HepG2 (cell line): ENCODE measurements at regions not wholly inside any gene's neighbourhood (a gene's known extent, or its start where the extent isn't known, plus 50 kb on each side); places are given as distances from the start of the nearest gene placed in this dataset.

Source experiments
- ATAC-seq: fragments of 200-7000 bp; cut with Tn5 transposase; 3 replicates; pipeline ENCODE4 v1.9.1; 2020; ENCODE audit warnings: mild to moderate bottlenecking, moderate library complexity
- BruUV-seq: library from RNA; stranded (reverse); fragments of 400-500 nt; replicated peaks from 2 replicates; lab custom pipeline; 2021; lab: Mats Ljungman, UMichigan
- CTCF ChIA-PET: fragments of 300-600 bp; formaldehyde crosslinking; extraction: SDS; loops from one replicate; lab custom pipeline; 2021; ENCODE audit warnings: low total read pairs, inconsistent platforms, low intra/inter-chr PET ratio; lab: Yijun Ruan, JAX
- POLR2A ChIA-PET: fragments of 350-600 bp; sonication (Branson Sonifier 250); formaldehyde crosslinking; loops from one replicate; lab custom pipeline; 2020; ENCODE audit warnings: antibody characterized with exemption, inconsistent platforms; lab: Yijun Ruan, JAX
- DNase-seq: peaks from one replicate; pipeline ENCODE4 v3.0.0-alpha.2; 2015; ENCODE audit warnings: low spot score
- FAIRE-seq: peaks from 3 replicates; lab custom pipeline; 2011; peaks lifted over from hg19 to GRCh38; lab: Jason Lieb, UNC
- H2AFZ ChIP-seq: one replicate; pipeline ENCODE4 v1.6.1; 2011; ENCODE audit warnings: low read length, inconsistent platforms
- H3K27ac ChIP-seq: fragments of 300-600 bp; 3 replicates; pipeline ENCODE4 v1.8.0; 2011; ENCODE audit warnings: mixed run types, mild to moderate bottlenecking, mixed read lengths, low read length, inconsistent platforms; ENCODE audit not compliant: insufficient read depth; ENCODE audit errors: extremely low read length
- H3K27me3 ChIP-seq, 2 experiments: fragments of 200-600 bp in 1 of 2; 2 replicates in 1 of 2; 3 replicates in 1 of 2; pipeline versions ENCODE4 v1.6.0 to v1.8.0; 2011; ENCODE audit warnings: low read length in 2 of 2, mild to moderate bottlenecking in 2 of 2, moderate library complexity in 2 of 2, inconsistent platforms in 1 of 2; ENCODE audit not compliant: insufficient read depth in 2 of 2, control insufficient read depth in 1 of 2
- H3K36me3 ChIP-seq, 2 experiments: fragments of 200-600 bp in 1 of 2; replicated peaks in 1 of 2; 2 replicates in 1 of 2; 3 replicates in 1 of 2; pipeline versions ENCODE4 v1.5.1 to v1.8.0; 2011; ENCODE audit warnings: low read length in 2 of 2, inconsistent platforms in 1 of 2; ENCODE audit not compliant: insufficient read depth in 2 of 2, control insufficient read depth in 1 of 2
- H3K4me1 ChIP-seq: 2 replicates; pipeline ENCODE4 v1.5.1; 2012; ENCODE audit warnings: low read length, inconsistent platforms; ENCODE audit not compliant: insufficient read depth
- H3K4me2 ChIP-seq: 2 replicates; pipeline ENCODE4 v1.6.0; 2011; ENCODE audit warnings: low read depth, low read length, inconsistent platforms
- H3K4me3 ChIP-seq, 3 experiments: fragments of 200-600 bp in 1 of 3; sonication (generic), shearing (Covaris generic) in 1 of 3; replicated peaks in 1 of 3; 2 replicates each; pipeline ENCODE4 v1.5.1; 2011 to 2016; ENCODE audit warnings: low read length in 3 of 3, inconsistent platforms in 2 of 3, low read depth in 2 of 3, mild to moderate bottlenecking in 2 of 3, control low read depth in 1 of 3, mixed read lengths in 1 of 3; ENCODE audit not compliant: insufficient read depth in 1 of 3
- H3K79me2 ChIP-seq: one replicate; pipeline ENCODE4 v1.6.1; 2011; ENCODE audit warnings: low read length, inconsistent platforms; ENCODE audit not compliant: insufficient read depth
- H3K9ac ChIP-seq: 2 replicates; pipeline ENCODE4 v1.6.0; 2011; ENCODE audit warnings: mild to moderate bottlenecking, low read depth, low read length, inconsistent platforms; ENCODE audit not compliant: insufficient read depth
- H3K9me3 ChIP-seq: 2 replicates; pipeline ENCODE4 v1.5.1; 2012; ENCODE audit warnings: mild to moderate bottlenecking, low read length
- H4K20me1 ChIP-seq: 2 replicates; pipeline ENCODE4 v1.6.0; 2011; ENCODE audit warnings: inconsistent platforms, mild to moderate bottlenecking, low read length, moderate library complexity; ENCODE audit not compliant: insufficient read depth
- ELF4 ChIP-seq: sonication (generic); formaldehyde crosslinking; IDR thresholded peaks from 2 replicates; pipeline ENCODE4 v1.5.0; 2020; ENCODE audit warnings: missing genetic modification reagents, mild to moderate bottlenecking, moderate library complexity, borderline replicate concordance
- FOSL1 ChIP-seq: sonication (generic); formaldehyde crosslinking; IDR thresholded peaks from 2 replicates; pipeline ENCODE4 v1.9.0; 2021; ENCODE audit warnings: missing genetic modification reagents, borderline replicate concordance
- ISL2 ChIP-seq: sonication (generic); formaldehyde crosslinking; IDR thresholded peaks from 2 replicates; pipeline ENCODE4 v1.5.0; 2020; ENCODE audit warnings: missing genetic modification reagents
- KDM3A ChIP-seq: IDR thresholded peaks from 2 replicates; pipeline ENCODE4 v1.6.1; 2018; ENCODE audit warnings: low read depth, missing compliant biosample characterization
- MTA1 ChIP-seq: sonication (generic); formaldehyde crosslinking; IDR thresholded peaks from 2 replicates; pipeline ENCODE4 v1.4.0; 2020; ENCODE audit warnings: missing genetic modification reagents, mild to moderate bottlenecking, borderline replicate concordance
- MTF2 ChIP-seq: sonication (generic); formaldehyde crosslinking; IDR thresholded peaks from 2 replicates; pipeline ENCODE4 v1.5.0; 2020; ENCODE audit warnings: missing genetic modification reagents, borderline replicate concordance
- NFE2L1 ChIP-seq: sonication (generic); formaldehyde crosslinking; IDR thresholded peaks from 2 replicates; pipeline ENCODE4 v1.4.0; 2020; ENCODE audit warnings: missing genetic modification reagents, mild to moderate bottlenecking, borderline replicate concordance
- PAF1 ChIP-seq: IDR thresholded peaks from 2 replicates; pipeline ENCODE4 v1.6.1; 2016; ENCODE audit warnings: missing genetic modification reagents, missing compliant biosample characterization
- PAWR ChIP-seq: sonication (generic); formaldehyde crosslinking; IDR thresholded peaks from 2 replicates; pipeline ENCODE4 v1.4.0; 2020; ENCODE audit warnings: missing genetic modification reagents, mild to moderate bottlenecking, borderline replicate concordance
- RAD51 ChIP-seq: fragments of 450-650 bp; IDR thresholded peaks from 2 replicates; pipeline ENCODE4 v1.6.1; 2016; ENCODE audit warnings: borderline replicate concordance
- REL ChIP-seq: sonication (generic); formaldehyde crosslinking; conservative IDR thresholded peaks from 2 replicates; pipeline ENCODE4 v1.8.0; 2022; ENCODE audit warnings: mild to moderate bottlenecking, missing genetic modification reagents, moderate library complexity
- ZMYM4 ChIP-seq: sonication (generic); formaldehyde crosslinking; IDR thresholded peaks from 2 replicates; pipeline ENCODE4 v1.8.1; 2023; ENCODE audit warnings: mild to moderate bottlenecking, missing genetic modification reagents
- ZNF577 ChIP-seq: sonication (generic); formaldehyde crosslinking; IDR thresholded peaks from 2 replicates; pipeline ENCODE4 v1.4.0; 2020; ENCODE audit warnings: mild to moderate bottlenecking, low read depth, missing genetic modification reagents, borderline replicate concordance
- ZNF724P ChIP-seq: sonication (generic); formaldehyde crosslinking; IDR thresholded peaks from 2 replicates; pipeline ENCODE4 v1.8.0; 2022; ENCODE audit warnings: missing genetic modification reagents, borderline replicate concordance
- ZSCAN21 ChIP-seq: sonication (generic); formaldehyde crosslinking; IDR thresholded peaks from 2 replicates; pipeline ENCODE4 v1.8.0; 2022; ENCODE audit warnings: mild to moderate bottlenecking, missing genetic modification reagents, moderate library complexity, borderline replicate concordance
- WGBS: methylation state at CpG from one replicate; pipeline ENCODE4 v1.1.6; 2017; ENCODE audit warnings: low lambda C conversion rate; 5-methylcytosine and 5-hydroxymethylcytosine counted together
- in situ Hi-C: cut with HindIII; loops from 2 replicates; pipeline ENCODE4 v1.10.0; 2017; ENCODE audit warnings: low pct_unique_long_range_greater_than_20kb; ENCODE audit not compliant: extremely low pct_ligation_motif_present
- intact Hi-C: fragments of 100-400 bp; cut with micrococcal nuclease; formaldehyde crosslinking; loops from one replicate; pipeline ENCODE4 v1.10.0; 2022; ENCODE audit not compliant: unreplicated experiment
- TF ChIP-seq, protein P1 (sequence below): sonication (generic); formaldehyde crosslinking; IDR thresholded peaks from 2 replicates; pipeline ENCODE4 v1.5.0; 2020; ENCODE audit warnings: mild to moderate bottlenecking, missing genetic modification reagents, borderline replicate concordance
- TF ChIP-seq, protein P2 (sequence below): sonication (generic); formaldehyde crosslinking; IDR thresholded peaks from 2 replicates; pipeline ENCODE4 v1.4.0; 2020; ENCODE audit warnings: mild to moderate bottlenecking, low read depth, missing genetic modification reagents
- TF ChIP-seq, protein P3 (sequence below): IDR thresholded peaks from 2 replicates; pipeline ENCODE4 v1.6.1; 2018; ENCODE audit warnings: missing genetic modification reagents, mild to moderate bottlenecking, missing compliant biosample characterization
- TF ChIP-seq, protein P4 (sequence below): sonication (generic); formaldehyde crosslinking; conservative IDR thresholded peaks from 2 replicates; pipeline ENCODE4 v1.8.1; 2023; ENCODE audit warnings: missing genetic modification reagents

DNA sequence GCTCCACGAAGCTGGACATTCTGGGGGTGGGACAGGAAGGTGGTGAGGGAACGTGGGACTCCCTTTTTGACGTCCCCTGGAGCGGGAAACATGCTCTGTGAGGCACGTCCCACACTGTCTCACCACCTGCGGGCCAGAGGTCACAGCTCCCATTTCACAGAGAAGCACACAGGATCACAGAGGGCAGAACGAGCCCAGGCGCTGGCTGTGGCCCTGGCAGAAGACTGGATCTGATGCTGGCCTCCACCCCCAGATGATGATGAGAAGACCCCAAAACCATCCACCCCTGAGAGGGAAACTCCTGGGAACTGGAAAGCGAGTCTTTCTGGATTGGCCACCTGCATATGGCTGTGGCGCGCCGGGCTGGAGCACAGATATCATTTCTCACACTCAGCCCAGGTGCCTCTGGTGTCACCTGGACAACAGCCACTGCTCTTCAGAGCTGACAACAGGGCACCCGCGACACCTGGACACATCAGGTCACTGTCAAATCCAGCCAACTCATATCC, 216.2 kb downstream of the TUBA3C start:
- no peak for TF ChIP-seq ISL2
- no peak for TF ChIP-seq ZNF724P (CRISPR knock-in tag)
- TF ChIP-seq KDM3A (CRISPR knock-in tag) = no peak
- TF ChIP-seq, protein P1, sequence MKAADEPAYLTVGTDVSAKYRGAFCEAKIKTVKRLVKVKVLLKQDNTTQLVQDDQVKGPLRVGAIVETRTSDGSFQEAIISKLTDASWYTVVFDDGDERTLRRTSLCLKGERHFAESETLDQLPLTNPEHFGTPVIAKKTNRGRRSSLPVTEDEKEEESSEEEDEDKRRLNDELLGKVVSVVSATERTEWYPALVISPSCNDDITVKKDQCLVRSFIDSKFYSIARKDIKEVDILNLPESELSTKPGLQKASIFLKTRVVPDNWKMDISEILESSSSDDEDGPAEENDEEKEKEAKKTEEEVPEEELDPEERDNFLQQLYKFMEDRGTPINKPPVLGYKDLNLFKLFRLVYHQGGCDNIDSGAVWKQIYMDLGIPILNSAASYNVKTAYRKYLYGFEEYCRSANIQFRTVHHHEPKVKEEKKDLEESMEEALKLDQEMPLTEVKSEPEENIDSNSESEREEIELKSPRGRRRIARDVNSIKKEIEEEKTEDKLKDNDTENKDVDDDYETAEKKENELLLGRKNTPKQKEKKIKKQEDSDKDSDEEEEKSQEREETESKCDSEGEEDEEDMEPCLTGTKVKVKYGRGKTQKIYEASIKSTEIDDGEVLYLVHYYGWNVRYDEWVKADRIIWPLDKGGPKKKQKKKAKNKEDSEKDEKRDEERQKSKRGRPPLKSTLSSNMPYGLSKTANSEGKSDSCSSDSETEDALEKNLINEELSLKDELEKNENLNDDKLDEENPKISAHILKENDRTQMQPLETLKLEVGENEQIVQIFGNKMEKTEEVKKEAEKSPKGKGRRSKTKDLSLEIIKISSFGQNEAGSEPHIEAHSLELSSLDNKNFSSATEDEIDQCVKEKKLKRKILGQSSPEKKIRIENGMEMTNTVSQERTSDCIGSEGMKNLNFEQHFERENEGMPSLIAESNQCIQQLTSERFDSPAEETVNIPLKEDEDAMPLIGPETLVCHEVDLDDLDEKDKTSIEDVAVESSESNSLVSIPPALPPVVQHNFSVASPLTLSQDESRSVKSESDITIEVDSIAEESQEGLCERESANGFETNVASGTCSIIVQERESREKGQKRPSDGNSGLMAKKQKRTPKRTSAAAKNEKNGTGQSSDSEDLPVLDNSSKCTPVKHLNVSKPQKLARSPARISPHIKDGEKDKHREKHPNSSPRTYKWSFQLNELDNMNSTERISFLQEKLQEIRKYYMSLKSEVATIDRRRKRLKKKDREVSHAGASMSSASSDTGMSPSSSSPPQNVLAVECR (CRISPR knock-in tag) = no peak
- TF ChIP-seq ZMYM4 = no peak
- no peak for TF ChIP-seq ELF4 (CRISPR knock-in tag)
- TF ChIP-seq PAWR = no peak
- TF ChIP-seq FOSL1 (CRISPR knock-in tag) = no peak
- no peak for TF ChIP-seq ZNF577 (CRISPR knock-in tag)
- TF ChIP-seq MTA1 (CRISPR knock-in tag) = no peak
- TF ChIP-seq MTF2 (CRISPR knock-in tag) = no peak
- TF ChIP-seq, protein P2, sequence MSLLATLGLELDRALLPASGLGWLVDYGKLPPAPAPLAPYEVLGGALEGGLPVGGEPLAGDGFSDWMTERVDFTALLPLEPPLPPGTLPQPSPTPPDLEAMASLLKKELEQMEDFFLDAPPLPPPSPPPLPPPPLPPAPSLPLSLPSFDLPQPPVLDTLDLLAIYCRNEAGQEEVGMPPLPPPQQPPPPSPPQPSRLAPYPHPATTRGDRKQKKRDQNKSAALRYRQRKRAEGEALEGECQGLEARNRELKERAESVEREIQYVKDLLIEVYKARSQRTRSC (CRISPR knock-in tag) = no peak
- TF ChIP-seq PAF1 (CRISPR knock-in tag) = no peak
- no peak for TF ChIP-seq REL
- TF ChIP-seq, protein P3, sequence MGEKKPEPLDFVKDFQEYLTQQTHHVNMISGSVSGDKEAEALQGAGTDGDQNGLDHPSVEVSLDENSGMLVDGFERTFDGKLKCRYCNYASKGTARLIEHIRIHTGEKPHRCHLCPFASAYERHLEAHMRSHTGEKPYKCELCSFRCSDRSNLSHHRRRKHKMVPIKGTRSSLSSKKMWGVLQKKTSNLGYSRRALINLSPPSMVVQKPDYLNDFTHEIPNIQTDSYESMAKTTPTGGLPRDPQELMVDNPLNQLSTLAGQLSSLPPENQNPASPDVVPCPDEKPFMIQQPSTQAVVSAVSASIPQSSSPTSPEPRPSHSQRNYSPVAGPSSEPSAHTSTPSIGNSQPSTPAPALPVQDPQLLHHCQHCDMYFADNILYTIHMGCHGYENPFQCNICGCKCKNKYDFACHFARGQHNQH (CRISPR knock-in tag) = no peak
- no peak for TF ChIP-seq ZSCAN21 (CRISPR knock-in tag)
- no peak for TF ChIP-seq RAD51
- TF ChIP-seq, protein P4, sequence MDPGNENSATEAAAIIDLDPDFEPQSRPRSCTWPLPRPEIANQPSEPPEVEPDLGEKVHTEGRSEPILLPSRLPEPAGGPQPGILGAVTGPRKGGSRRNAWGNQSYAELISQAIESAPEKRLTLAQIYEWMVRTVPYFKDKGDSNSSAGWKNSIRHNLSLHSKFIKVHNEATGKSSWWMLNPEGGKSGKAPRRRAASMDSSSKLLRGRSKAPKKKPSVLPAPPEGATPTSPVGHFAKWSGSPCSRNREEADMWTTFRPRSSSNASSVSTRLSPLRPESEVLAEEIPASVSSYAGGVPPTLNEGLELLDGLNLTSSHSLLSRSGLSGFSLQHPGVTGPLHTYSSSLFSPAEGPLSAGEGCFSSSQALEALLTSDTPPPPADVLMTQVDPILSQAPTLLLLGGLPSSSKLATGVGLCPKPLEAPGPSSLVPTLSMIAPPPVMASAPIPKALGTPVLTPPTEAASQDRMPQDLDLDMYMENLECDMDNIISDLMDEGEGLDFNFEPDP = no peak
- TF ChIP-seq NFE2L1 (CRISPR knock-in tag) = no peak
- Histone ChIP-seq H3K79me2 (no peaks in the 10 kb centered on the region), H3K4me1 (no peaks in the 10 kb centered on the region), H3K9ac (no peak overlapping the region), H3K9me3 (peaks cover 47% of the 10 kb centered on the region), H3K36me3 (no peaks in the 10 kb centered on the region), H4K20me1 (no peaks in the 10 kb centered on the region), H3K27me3 (no peaks in the 10 kb centered on the region), H3K4me3 (no peak overlapping the region), H3K4me2 (no peak overlapping the region), H3K27ac (no peak overlapping the region), H2AFZ (no peak overlapping the region)
- in situ Hi-C loops = no loop called here
- no TSS peak for BruUV-seq
- CTCF ChIA-PET = no interaction called here
- WGBS = 0% methylated on average over 2 of the region's 14 CpGs
- no peak for DNase-seq
- no peak for ATAC-seq
- POLR2A ChIA-PET = no interaction called here
- intact Hi-C loops = no loop called here
- no peak for FAIRE-seq
